ENCODE measurements at regions not wholly inside any gene's neighbourhood (a gene's known extent, or its start where the extent isn't known, plus 50 kb on each side); places are given as distances from the start of the nearest gene placed in this dataset.
"Not testable (repeated sequence)": the region's sequence is repeated elsewhere in the genome, so short reads cannot be mapped to it uniquely, and the experiment has no call there.

DNA sequence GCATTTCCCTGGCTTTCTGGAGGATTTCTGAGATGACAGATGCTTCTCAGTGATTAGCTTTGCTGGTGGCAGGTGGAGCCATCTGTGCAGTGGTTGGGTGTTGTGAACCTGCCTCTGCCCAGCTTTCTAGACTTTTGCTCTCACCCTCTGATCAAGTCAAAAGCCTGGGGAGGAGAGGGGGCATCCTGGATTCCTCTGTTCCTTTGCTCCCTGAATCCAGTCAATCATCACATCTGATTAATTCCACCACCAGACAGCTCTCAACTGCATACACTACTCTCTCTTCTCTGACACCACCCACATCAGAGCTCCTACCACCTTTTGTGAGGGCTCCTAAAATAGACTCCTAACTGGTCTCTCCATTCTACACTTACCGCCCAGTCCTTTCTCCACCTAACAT is 283.5 kb downstream of the WDR11 start:
- DNase-seq (ENCODE audit: low spot score), result no peak

DNA sequence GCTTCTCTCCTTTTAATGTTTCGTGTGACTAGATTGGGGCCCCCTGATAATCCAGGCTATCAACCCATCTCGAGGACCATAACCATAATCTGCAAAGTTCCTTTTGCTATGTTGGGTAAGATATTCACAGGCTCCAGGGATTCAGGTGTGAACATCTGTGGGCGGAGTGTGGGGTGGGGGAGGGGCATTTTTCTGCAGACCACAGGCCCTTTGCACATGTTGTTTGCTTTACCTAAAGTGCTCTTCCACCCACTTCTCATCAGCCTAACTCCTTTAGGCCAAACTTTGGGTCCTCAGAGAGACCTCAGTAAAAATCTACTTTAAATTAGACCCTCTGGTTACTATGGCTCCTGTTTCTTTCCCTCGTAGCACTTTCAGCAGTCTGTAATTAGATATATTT is 284.4 kb downstream of the WDR11 start:
- no peak for DNase-seq (ENCODE audit: low spot score)

DNA sequence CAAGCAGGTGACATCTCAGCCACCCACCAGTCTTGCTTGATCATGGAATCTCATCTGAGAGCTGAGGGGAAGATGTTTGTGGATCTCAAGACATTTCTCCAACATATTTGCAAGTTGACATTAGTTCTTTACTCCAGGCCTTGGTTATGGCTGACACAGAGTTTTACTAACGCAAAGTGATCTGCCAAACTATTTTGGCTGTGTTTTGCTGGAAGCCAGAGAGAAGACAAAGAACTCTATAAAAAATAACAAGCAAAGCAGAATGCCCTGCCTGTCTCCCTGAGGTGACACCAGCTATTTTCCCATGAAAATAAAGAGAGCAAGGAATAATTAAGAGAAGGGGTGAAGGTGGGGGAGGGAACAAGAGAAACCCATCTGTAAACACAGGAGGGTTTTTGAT is 286.4 kb downstream of the WDR11 start:
- DNase-seq (ENCODE audit: low spot score), result no peak

DNA sequence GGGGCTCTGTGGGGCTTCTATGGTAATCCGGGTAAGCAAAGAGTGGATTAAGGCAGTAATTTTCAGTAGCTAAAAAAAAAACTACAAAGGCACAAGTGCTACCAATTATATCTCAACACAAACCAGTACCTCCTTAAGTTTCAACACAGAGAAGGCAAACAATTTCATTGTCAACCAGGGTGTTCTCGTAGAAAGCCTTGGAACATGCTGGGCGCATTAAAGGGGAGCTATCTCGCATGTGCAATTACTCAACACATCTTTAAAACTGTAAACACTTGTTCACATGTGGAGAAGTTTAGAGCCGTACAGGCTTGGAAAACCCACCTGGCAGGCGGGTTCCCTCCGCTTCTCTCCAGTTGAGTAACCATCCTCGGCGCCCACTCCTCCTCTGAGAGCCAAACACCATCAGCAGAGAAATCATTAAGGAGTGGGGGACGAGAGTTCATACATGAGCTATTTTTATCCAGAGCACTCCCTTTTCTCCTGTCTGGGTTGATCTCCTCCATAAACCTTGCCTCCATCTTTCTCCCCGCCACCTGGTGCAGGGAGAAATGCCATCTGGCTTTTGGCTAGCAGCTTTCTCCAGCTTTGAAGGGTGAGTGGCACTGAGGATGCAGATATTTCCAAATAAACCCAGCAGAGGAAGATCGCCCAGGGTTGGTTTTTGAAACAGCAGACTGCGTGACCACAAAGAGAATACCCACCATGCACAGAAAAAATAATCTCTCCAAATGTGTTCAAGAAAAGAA is 287.1 kb downstream of the WDR11 start:
- no peak for DNase-seq (ENCODE audit: low spot score)

DNA sequence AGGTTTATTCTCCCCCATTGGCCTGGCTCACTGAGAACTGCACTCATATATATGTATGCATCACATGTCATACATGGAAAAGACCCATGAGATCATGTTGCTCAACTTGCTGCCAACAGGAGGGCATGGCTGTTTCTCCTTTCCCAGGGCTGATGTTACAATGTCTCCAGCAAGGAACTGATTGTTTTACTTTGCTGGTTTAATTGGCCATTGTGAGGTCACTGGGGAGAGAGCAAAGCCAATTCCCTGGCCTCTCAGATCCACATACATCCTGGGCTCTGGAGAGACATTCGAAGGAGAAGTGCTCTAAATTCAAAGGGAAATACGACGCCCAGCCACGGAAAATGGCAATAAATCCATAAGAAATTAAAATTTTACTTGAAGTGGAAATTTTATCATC is 287.8 kb downstream of the WDR11 start:
- no peak for DNase-seq (ENCODE audit: low spot score)

DNA sequence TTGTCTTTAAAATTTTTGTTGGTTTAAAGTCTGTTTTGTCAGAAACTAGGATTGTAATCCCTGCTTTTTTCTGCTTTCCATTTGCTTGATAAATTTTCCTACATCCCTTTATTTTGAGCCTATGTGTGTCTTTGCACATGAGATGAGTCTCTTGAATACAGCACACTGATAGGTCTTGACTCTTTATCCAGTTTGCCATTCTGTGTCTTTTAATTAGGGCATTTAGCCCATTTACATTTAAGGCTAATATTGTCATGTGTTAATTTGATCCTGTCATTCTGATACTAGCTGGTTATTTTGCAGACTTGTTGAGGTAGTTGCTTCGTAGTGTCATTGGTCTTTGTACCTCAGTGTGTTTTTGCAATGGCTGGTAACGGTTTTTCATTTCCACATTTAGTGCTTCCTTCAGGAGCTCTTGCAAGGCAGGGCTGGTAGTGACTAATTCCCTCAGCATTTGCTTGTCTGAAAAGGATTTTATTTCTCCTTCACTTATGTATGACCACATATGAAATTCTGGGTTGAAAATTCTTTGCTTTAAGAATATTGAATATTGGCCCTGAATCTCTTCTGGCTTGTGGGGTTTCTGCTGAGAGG is 294.7 kb downstream of the WDR11 start:
- DNase-seq (ENCODE audit: low spot score), result not testable (repeated sequence)

DNA sequence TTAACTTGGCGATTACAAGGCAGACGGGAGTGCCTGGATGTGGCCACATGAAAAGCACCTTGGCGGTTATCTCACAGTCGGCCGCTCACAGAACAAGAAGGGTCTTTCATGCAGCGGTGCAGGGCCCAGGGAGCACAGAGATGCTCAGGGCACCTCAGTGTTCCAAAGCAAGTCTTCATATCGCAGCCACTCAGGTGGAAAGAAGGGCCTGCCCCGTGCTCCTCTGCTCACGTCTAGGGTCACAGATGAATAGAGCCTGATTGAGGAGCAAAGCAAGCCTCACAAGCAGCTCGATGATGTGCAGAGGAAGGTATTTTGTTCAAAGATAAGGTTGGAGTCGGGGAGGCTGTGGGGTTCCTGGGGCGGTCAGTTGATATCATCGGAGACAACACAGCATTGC is 297.8 kb downstream of the WDR11 start:
- no peak for DNase-seq (ENCODE audit: low spot score)

DNA sequence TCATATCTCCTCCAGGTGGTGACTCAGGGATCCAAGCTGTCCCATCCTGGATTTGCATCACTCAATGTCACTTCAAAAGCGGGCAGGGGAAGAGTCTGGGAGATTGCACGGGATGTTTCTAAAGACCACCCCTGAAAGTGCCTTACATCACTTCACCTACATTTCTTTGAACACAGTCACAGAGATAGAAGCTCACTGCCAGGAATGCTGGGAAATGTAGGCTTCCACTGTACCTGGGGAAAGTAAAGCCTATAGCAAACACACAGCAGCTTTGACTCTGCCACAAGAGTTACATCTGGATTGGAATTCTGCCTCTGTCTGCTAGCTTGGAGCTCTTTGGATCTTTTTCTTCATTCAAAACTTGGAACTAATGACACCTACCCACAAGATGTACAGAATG is 300.9 kb downstream of the WDR11 start:
- no peak for DNase-seq (ENCODE audit: low spot score)

DNA sequence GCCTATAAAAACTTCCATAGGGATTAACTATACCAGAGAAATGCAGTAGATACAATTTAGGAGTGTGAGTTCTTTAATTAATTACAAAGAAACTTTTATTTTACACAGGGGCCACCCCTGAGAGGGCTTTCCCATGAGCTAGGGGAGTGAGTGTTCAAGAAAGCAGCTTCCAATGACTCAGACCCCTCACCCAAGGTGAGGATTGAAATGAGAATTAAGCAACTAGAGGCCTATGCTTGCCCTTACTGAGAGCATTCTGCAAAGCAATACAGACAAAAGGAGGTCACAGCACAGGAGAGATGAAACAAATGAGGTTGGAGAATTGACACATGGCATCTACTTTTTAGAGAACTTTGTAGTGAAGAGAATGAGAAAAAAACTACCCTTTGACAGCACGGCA is 301.8 kb downstream of the WDR11 start:
- no peak for DNase-seq (ENCODE audit: low spot score)

DNA sequence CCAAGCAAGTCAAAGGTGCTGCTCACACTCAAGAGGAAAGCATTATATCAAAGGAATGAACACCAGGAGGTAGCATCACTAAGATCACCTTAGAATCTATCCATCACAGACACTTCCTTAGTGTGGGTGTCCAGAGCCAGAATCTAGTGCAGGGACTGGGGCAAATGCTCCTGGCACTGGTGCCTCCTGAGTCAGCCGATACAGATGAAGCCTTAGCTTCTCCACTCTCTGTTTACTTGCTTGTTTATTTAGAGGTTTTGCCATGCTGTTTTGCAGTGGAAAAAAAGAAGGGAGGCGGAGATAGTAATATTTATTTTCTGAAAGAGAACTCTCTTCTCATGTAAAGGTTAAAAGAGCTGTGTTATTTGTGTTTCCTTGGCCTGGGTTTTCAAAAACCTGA is 303.1 kb downstream of the WDR11 start:
- DNase-seq (ENCODE audit: low spot score), result no peak

DNA sequence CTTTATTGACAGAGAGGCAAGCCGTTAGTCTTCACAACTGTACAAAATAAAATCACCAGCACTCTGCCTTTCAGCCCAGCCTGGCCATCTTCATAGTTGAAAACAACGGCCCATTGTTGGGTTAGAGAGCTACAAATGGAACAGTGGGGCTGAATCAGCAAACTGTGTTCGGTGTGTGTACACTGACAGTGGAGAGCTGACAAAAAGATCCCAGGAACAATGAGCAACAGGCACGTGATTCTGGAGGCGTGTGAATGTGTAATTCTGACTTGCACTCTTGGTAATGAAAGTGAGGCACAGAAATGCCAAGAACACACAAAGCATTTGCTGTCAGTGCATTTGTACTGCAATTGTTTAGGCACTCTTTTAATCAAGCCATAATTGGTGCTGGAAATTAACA is 303.7 kb downstream of the WDR11 start:
- DNase-seq (ENCODE audit: low spot score), result no peak

DNA sequence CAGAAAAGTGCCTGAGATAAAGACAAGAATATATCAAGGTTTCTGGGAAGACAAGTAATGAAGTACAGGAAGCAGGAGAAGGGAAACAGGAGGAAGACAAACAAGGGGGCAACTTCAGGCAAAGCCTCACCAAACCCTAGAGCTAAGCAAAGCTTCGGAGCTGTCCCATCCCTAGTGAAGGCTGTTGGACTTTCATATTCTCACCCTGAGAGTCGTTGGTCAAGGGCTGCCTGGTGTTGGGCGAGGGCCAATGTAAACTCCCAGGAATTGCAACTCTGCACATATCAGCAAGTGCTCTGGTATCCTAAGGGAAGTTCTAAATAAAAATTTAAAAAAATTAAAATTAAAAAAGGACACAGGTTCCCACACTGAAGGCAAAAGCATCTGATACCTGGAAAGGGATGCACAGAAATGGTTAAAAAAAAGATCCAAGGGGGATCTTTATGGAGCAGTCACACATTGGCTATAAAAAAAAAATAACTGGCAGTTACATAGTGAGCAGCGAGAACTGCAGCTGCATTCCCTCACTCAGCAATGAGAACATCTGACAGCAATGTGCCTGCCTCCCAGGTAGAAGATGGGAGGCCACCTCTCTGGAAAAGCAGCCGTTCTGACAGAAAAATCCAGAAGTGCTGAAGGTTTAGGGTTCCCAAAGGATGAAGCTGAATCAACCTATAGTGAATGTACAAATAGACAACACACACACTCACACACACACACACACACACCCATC is 304.7 kb downstream of the WDR11 start:
- no peak for DNase-seq (ENCODE audit: low spot score)

DNA sequence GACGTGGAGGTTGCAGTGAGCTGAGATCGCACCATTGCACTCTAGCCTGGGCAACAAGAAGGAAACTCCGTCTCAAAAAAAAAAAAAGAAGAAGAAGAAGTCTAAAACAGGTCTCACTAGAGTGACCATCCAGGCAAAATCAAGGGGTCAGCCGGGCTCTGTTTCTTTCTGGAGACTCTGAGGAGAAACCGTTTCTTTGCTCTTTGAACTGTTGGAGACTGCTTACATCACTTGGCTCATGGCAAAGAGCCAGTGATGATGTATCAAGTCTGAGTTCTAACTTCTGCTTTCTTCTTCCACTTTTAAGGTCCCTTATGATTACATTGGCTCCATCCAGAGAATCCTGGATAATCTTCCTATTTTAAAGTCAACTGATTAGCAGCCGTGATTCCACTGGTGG is 306.8 kb downstream of the WDR11 start:
- DNase-seq (ENCODE audit: low spot score), result no peak

DNA sequence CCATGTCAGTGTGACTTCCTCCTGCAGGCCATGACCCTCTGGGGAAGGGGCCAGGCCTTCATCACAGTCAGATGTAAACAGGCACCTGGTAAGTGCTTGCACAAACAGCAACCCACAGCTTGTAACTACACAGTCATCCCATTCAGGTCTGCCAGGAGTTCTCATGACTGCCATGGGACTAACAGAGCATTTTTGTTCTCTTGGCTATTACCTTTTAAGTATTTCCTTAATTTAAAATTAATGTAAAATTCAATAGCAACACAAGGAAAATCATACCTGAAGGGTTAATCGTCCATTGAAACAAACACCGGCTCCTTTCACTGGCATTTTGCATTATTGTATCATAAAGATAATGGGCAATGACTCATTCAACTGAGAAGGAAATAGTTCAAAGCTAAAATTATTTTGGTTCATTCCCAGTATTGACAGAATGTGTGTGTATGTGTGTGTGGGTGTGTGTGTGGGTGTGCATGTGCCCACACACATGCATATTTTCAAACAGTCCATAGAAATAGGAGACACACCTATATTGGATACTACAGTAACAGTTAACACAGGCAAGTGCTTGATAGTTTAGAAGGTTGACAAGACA is 307.9 kb downstream of the WDR11 start:
- no peak for DNase-seq (ENCODE audit: low spot score)

DNA sequence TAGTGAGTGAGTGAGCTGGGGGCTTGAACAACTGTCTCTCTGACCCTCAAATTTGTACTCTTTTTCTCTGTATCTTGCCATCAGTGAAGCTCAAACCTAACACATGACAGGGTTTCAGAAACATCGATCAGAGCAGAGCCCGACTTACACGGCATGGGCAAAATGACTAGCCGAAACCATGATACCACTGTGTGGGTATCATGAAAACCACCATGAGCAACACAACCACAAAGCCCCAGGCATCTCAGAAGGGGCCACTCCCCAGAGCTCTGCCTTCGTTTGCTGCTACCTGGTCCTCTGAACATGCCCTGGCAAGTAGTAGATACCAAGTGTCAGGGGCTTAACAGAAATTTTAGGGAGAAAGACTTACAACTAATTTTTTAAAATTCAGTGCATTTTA is 308.5 kb downstream of the WDR11 start:
- DNase-seq (ENCODE audit: low spot score), result peak; percentile 45

DNA sequence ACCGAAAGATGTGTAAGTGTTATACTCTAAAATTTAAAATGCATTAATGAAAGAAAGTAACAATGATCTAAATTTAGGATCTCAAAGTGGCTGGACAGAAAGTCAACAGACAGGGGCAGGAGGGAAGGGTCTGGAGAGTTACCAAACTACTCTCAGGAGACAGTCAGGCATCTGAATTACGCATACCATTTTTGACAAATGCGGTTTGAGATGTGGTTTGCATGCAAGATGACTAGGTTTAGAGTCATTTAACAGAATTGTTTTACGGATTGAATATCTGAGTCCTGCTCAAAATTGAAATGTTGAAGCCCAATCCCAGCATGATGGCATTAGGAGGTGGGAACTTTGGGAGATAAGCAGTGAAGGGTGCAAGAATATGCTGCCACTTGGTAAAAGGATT is 314.1 kb downstream of the WDR11 start:
- DNase-seq (ENCODE audit: low spot score), result no peak

DNA sequence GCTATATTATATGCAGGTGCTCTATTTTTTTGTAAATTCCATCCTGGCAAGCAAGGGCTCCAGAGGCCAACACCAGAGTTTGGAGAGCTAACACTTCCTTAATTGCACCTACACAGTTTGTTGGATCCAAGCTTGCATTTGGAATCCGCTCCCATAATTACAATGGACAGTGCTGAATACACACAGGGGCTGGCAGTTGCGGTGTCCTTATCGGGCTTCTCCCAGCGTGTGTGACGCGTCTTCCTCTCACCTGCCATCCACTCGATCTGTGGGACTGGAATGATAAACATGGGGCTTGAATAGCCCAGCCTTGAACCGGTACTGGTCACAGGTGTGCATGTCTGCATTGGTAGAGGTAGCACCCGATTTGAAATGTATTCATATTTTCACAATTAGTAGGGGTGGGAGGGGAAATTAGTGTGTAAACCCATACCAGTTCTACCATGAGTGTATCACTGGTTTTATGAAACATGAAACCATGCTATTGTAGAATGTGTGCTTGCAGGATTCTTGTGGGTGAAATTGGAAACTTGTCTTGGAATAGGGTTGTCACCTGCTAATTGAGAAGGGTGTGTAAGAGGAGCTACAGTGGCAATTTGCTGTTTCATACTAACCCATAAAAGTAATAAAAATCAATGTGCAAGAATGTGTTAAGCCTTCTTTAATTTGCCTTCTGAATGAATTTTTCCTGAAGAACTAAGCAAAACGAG is 316.5 kb downstream of the WDR11 start:
- no peak for DNase-seq (ENCODE audit: low spot score)

DNA sequence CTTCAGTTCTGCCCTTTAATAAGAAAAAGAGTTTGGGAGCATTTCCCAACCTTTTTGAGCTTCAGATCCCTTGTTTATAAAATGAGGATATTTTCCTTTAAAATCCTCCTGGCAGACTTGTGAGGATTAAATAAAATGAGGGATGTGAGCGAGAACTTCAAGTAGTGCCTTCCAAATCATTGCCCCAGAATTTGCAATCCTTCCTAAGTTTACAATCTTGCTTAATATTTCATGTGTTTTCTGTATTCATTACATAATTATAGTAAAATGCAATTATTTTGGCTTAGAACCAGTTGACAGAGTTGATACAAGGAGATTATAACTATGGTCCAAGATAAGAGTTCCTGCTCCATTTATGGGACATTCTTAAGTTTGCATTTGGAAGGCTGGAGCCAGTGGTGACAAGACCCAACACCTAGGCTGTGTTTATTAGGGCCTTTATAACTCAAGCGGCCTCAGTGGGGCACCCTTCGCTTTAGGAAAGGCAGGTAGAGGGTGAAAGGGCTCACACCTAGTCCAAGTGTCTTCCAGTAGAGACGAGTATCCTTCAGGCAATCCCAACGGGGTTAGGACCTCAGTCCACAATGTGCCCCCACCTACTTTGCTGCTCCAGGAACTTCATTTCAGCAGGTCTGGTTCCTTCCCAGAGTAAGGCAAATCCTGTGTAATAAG is 317.5 kb downstream of the WDR11 start:
- no peak for DNase-seq (ENCODE audit: low spot score)

DNA sequence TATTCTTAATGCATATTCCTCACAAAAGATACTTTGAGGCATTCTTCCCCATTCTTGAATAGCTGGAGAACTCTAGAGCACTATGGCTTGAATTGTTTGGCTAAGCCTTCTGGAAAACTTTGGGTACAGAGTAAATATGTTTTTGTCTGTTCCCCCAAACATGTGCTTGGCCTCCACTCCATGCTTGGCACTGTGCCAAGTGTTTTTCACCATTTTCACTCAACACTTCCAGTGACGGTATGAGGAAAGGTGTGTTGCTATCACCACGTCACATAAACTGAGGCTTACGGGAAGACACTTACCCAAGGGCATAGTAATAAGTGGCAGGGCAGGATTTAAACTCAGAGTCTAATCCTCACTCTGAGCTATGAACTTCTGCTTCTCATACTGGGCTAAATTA is 318.2 kb downstream of the WDR11 start:
- no peak for DNase-seq (ENCODE audit: low spot score)

DNA sequence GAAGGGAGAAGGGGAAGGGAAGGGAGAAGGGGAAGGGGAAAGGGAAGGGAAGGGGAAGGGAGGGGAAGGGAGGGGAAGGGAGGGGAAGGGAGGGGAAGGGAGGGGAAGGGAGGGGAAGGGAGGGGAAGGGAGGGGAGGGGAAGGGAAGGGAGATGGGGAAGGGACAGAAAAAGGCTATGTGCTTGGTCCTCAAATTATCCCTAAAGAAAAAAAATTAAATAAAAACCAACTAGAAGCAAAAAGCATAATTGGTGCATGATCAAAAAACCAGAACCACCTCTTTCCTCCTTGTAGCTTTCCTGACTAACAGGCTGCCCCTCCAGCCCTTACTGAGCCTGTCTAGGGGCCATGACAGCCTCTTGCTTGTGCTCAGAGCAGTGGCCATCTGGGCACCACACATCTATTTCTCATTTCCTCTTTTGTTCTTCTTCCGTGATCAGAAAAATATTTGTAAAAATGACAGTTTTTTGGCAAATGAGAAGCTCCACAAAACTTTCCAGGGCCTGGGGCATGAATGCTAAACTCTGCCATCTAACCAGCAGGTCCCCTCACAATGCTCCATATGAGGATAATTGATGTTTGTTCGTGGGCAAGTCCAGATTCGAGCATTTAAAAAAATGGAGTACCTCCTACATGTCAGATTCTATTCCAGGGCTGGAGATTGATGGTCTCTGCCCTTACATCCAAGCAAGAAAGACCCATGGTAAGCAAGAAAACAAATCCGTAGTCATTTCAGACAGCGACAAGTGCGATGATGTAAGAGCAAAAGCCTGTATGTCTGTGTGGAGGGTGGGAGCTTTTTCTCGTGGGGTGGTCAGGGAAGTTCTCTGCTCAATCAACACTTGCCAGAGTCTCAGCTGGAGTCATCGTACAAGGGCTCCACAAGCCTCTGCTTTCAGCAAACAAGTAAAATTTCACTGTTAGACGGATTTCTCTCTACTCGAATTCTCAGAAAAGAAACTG is 320.9 kb downstream of the WDR11 start:
- DNase-seq (ENCODE audit: low spot score), result no peak

DNA sequence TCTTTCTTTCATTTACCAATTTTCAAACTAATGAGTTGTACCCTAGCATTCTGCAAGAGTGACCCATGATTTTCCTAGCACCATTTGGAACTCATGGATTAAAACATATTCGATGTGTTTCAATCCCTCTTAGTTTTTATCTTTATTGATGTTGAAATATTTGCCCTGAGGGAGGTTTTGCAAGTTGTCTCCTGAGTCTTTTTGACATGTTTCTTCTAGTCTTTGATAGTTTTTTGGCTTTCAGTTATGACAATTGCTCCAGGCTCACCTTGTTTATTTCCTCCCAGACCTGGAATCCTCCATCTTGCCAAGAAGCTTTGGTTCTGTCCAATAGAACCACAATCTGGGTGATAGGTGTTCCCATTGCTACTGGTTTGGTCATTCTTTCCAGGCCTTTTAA is 327.8 kb downstream of the WDR11 start:
- no peak for DNase-seq (ENCODE audit: low spot score)
